Endothelial cell of umbilical vein (primary cell): ENCODE measurements at regions not wholly inside any gene's neighbourhood (a gene's known extent, or its start where the extent isn't known, plus 50 kb on each side); places are given as distances from the start of the nearest gene placed in this dataset.

Source experiments
- BruUV-seq: library from RNA; stranded (reverse); fragments of 400-500 nt; replicated peaks from 2 replicates; lab custom pipeline; 2021; lab: Mats Ljungman, UMichigan
- CTCF ChIA-PET: fragments of 300-600, 350-600 bp; sonication (Branson Sonifier 250); formaldehyde crosslinking; loops from one replicate; lab custom pipeline; 2021; ENCODE audit warnings: antibody characterized with exemption, inconsistent platforms; lab: Charles Lee
- POLR2A ChIA-PET: fragments of 300-600, 350-600 bp; sonication (Branson Sonifier 250); formaldehyde crosslinking; loops from one replicate; lab custom pipeline; 2021; ENCODE audit warnings: antibody characterized with exemption, inconsistent platforms; lab: Charles Lee
- DNase-seq: peaks from one replicate; pipeline ENCODE4 v3.0.0-alpha.2; 2011; ENCODE audit warnings: low read depth, low spot score
- FAIRE-seq: peaks from 2 replicates; lab custom pipeline; 2011; peaks lifted over from hg19 to GRCh38; lab: Jason Lieb, UNC
- H2AFZ ChIP-seq: 2 replicates; pipeline ENCODE4 v1.6.0; 2012; ENCODE audit warnings: low read depth, low read length, control low read depth, inconsistent platforms
- H3K27ac ChIP-seq: 2 replicates; pipeline ENCODE4 v1.5.1; 2011; ENCODE audit warnings: low read depth, mild to moderate bottlenecking, control low read depth, low read length, moderate library complexity; ENCODE audit not compliant: insufficient read depth
- H3K27me3 ChIP-seq, 2 experiments: 2 replicates each; pipeline versions ENCODE4 v1.6.0 to v1.6.1; 2011; ENCODE audit warnings: low read length in 2 of 2, mixed read lengths in 1 of 2; ENCODE audit not compliant: control insufficient read depth in 2 of 2, insufficient read depth in 2 of 2
- H3K36me3 ChIP-seq, 2 experiments: 2 replicates in 1 of 2; 3 replicates in 1 of 2; pipeline ENCODE4 v1.5.1; 2011; ENCODE audit warnings: low read length in 2 of 2, mild to moderate bottlenecking in 1 of 2, moderate library complexity in 1 of 2; ENCODE audit not compliant: control insufficient read depth in 2 of 2, insufficient read depth in 2 of 2; ENCODE audit errors: extremely low read depth in 1 of 2
- H3K4me1 ChIP-seq: 3 replicates; pipeline ENCODE4 v1.5.1; 2011; ENCODE audit warnings: mild to moderate bottlenecking, low read length; ENCODE audit not compliant: control insufficient read depth, insufficient read depth; ENCODE audit errors: extremely low read depth
- H3K4me2 ChIP-seq: 2 replicates; pipeline ENCODE4 v1.6.1; 2011; ENCODE audit warnings: low read length, control low read depth, mixed read lengths; ENCODE audit not compliant: insufficient read depth
- H3K4me3 ChIP-seq, 3 experiments: fragments of 200-600 bp in 1 of 3; sonication (generic), shearing (Covaris generic) in 1 of 3; replicated peaks in 1 of 3; 2 replicates each; pipeline ENCODE4 v1.5.1; 2011 to 2016; ENCODE audit warnings: control low read depth in 3 of 3, low read length in 3 of 3, mild to moderate bottlenecking in 2 of 3, inconsistent platforms in 1 of 3, low read depth in 1 of 3, moderate library complexity in 1 of 3; ENCODE audit not compliant: insufficient read depth in 1 of 3
- H3K79me2 ChIP-seq: 2 replicates; pipeline ENCODE4 v1.6.0; 2012; ENCODE audit warnings: low read length, inconsistent platforms; ENCODE audit not compliant: control insufficient read depth, insufficient read depth
- H3K9ac ChIP-seq: replicated peaks from 2 replicates; pipeline ENCODE3; 2011; ENCODE audit warnings: low read length, control low read depth; ENCODE audit not compliant: insufficient read depth; ENCODE audit errors: extremely low read depth
- H3K9me1 ChIP-seq: replicated peaks from 3 replicates; pipeline ENCODE4 v1.6.0; 2011; ENCODE audit warnings: mild to moderate bottlenecking, low read length; ENCODE audit not compliant: control insufficient read depth, insufficient read depth; ENCODE audit errors: extremely low read depth
- H3K9me3 ChIP-seq: replicated peaks from 2 replicates; pipeline ENCODE4 v1.5.1; 2012; ENCODE audit warnings: low read length, inconsistent platforms; ENCODE audit not compliant: control insufficient read depth, insufficient read depth
- H4K20me1 ChIP-seq: replicated peaks from 2 replicates; pipeline ENCODE3; 2011; ENCODE audit warnings: mild to moderate bottlenecking, low read length; ENCODE audit not compliant: control insufficient read depth, insufficient read depth; ENCODE audit errors: extremely low read depth
- CTCF ChIP-seq, 2 donors: IDR thresholded peaks; 1 replicate in 1 of 2; 2 replicates in 1 of 2; pipeline ENCODE4 v1.5.1; 2011; ENCODE audit warnings: low read length in 2 of 2, mild to moderate bottlenecking in 2 of 2, moderate library complexity in 2 of 2, control low read depth in 1 of 2, inconsistent platforms in 1 of 2, low read depth in 1 of 2; ENCODE audit not compliant: insufficient read depth in 1 of 2; ENCODE audit errors: extremely low read depth in 1 of 2
- EZH2 ChIP-seq: IDR thresholded peaks from 2 replicates; pipeline ENCODE4 v1.6.1; 2012; ENCODE audit warnings: borderline replicate concordance, low read depth, mild to moderate bottlenecking, moderate library complexity, low read length, inconsistent platforms; ENCODE audit not compliant: severe bottlenecking
- GATA2 ChIP-seq: IDR thresholded peaks from 2 replicates; pipeline ENCODE4 v1.7.0; 2011; ENCODE audit warnings: low read depth, mild to moderate bottlenecking, moderate library complexity, mixed read lengths, low read length; ENCODE audit not compliant: insufficient read length, insufficient read depth
- JUN ChIP-seq: IDR thresholded peaks from 2 replicates; pipeline ENCODE4 v1.6.1; 2011; ENCODE audit warnings: borderline replicate concordance, low read depth; ENCODE audit not compliant: insufficient read length, insufficient read depth
- MAX ChIP-seq: IDR thresholded peaks from 2 replicates; pipeline ENCODE4 v1.6.1; 2011; ENCODE audit not compliant: insufficient read depth, insufficient read length
- MYC ChIP-seq: IDR thresholded peaks from one replicate; pipeline ENCODE4 v1.6.1; 2011; ENCODE audit warnings: mild to moderate bottlenecking, low read depth, low read length
- POLR2AphosphoS5 ChIP-seq: IDR thresholded peaks from 2 replicates; pipeline ENCODE4 v1.6.1; 2012; ENCODE audit warnings: low read depth, mild to moderate bottlenecking, control low read depth, low read length, moderate library complexity; ENCODE audit not compliant: insufficient read depth
- dilution Hi-C: fragments of 300-500 bp; cut with MboI; formaldehyde crosslinking; loops from one replicate; pipeline ENCODE4 v1.15.0; 2019; ENCODE audit warnings: low sequenced_read_pairs; ENCODE audit not compliant: extremely low pct_ligation_motif_present
- intact Hi-C: fragments of 100-400 bp; cut with micrococcal nuclease; formaldehyde crosslinking; loops from one replicate; pipeline ENCODE4 v1.10.0; 2022

GRCh38 chr1:88378560-88378959 is 305.5 kb upstream of the PKN2 start:
- BruUV-seq = no TSS peak
- no peak for FAIRE-seq
- H3K4me3 ChIP-seq = no peak overlapping the region
- no peak overlapping the region for H2AFZ ChIP-seq
- H3K9me1 ChIP-seq = no peaks in the 10 kb centered on the region
- CTCF ChIA-PET = no interaction called here
- H3K79me2 ChIP-seq = no peaks in the 10 kb centered on the region
- H3K36me3 ChIP-seq = no peaks in the 10 kb centered on the region
- no peak overlapping the region for H3K27ac ChIP-seq
- peaks cover 0 to 3% of the 10 kb centered on the region in 2 experiments for H3K27me3 ChIP-seq
- H4K20me1 ChIP-seq = no peaks in the 10 kb centered on the region
- H3K4me1 ChIP-seq = no peaks in the 10 kb centered on the region
- intact Hi-C loops (no loop called here), dilution Hi-C loops (no loop called here)
- no peak overlapping the region for H3K9ac ChIP-seq
- no peak for TF ChIP-seq MYC
- TF ChIP-seq MAX = no peak
- TF ChIP-seq CTCF (IDR thresholded peaks at IDR 0.05; ENCODE audit: extremely low read depth in 1 of 2, insufficient read depth in 1 of 2, low read depth in 1 of 2, low read length in 2 of 2) = no peak
- TF ChIP-seq JUN = no peak
- no peak for TF ChIP-seq GATA2
- TF ChIP-seq POLR2AphosphoS5 = no peak
- no peak for TF ChIP-seq EZH2
- no peak for DNase-seq
- H3K4me2 ChIP-seq = no peak overlapping the region
- POLR2A ChIA-PET = no interaction called here
- H3K9me3 ChIP-seq = no peaks in the 10 kb centered on the region
